BJ (cell line): ENCODE measurements at regions not wholly inside any gene's neighbourhood (a gene's known extent, or its start where the extent isn't known, plus 50 kb on each side); places are given as distances from the start of the nearest gene placed in this dataset.

Experiments used
- CTCF ChIA-PET: fragments of 350-600 bp; formaldehyde crosslinking; extraction: SDS; loops from one replicate; lab custom pipeline; 2021; ENCODE audit warnings: antibody characterized with exemption, inconsistent platforms; lab: Yijun Ruan, JAX
- POLR2A ChIA-PET: fragments of 300-600 bp; sonication (Branson Sonifier 250); formaldehyde crosslinking; extraction: SDS; loops from one replicate; lab custom pipeline; 2021; ENCODE audit warnings: antibody characterized with exemption; lab: Charles Lee
- DNase-seq: peaks from one replicate; pipeline ENCODE4 v3.0.0-alpha.2; 2011; ENCODE audit warnings: low read depth
- H3K27me3 ChIP-seq: 2 replicates; pipeline ENCODE4 v1.6.0; 2011; ENCODE audit warnings: low read length; ENCODE audit not compliant: control insufficient read depth, insufficient read depth
- H3K36me3 ChIP-seq: 2 replicates; pipeline ENCODE4 v1.5.1; 2011; ENCODE audit warnings: low read length; ENCODE audit not compliant: control insufficient read depth, insufficient read depth
- H3K4me3 ChIP-seq: 2 replicates; pipeline ENCODE4 v1.5.1; 2011; ENCODE audit warnings: low read depth, mild to moderate bottlenecking, control low read depth, low read length
- CTCF ChIP-seq: IDR thresholded peaks from 2 replicates; pipeline ENCODE4 v1.5.1; 2011; ENCODE audit warnings: low read depth, mild to moderate bottlenecking, control low read depth, inconsistent platforms, low read length, moderate library complexity; ENCODE audit not compliant: insufficient read depth

DNA sequence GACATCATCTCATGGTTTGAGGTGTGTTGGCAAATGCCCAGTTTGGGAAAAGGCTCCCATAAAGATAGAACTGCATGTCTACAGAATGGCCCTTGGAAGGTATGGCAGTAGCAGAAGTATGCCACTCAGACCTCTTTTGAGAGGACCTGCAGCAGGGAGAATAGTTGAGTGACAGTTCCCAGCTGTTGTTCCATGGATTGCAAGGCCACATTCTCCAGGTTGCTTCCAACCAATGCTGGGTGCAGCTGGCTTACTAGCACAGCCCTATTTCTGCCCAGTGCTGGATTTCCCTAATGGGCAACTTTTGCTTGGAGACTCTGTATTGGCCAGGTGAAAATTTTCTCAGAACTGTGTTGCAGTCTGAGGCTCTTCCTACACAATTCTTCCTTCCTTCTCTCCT, 266.2 kb downstream of the UTP18 start:
- no peak for TF ChIP-seq CTCF
- H3K27me3 ChIP-seq = no peaks in the 10 kb centered on the region
- POLR2A ChIA-PET = no interaction called here
- no peak overlapping the region for H3K4me3 ChIP-seq
- DNase-seq = no peak
- H3K36me3 ChIP-seq = no peaks in the 10 kb centered on the region
- CTCF ChIA-PET = interaction anchor here (1.1 kb wide), 1 partner anchor 9 kb away, joined by 4 read pairs; no protein-coding TSS in a partner anchor

DNA sequence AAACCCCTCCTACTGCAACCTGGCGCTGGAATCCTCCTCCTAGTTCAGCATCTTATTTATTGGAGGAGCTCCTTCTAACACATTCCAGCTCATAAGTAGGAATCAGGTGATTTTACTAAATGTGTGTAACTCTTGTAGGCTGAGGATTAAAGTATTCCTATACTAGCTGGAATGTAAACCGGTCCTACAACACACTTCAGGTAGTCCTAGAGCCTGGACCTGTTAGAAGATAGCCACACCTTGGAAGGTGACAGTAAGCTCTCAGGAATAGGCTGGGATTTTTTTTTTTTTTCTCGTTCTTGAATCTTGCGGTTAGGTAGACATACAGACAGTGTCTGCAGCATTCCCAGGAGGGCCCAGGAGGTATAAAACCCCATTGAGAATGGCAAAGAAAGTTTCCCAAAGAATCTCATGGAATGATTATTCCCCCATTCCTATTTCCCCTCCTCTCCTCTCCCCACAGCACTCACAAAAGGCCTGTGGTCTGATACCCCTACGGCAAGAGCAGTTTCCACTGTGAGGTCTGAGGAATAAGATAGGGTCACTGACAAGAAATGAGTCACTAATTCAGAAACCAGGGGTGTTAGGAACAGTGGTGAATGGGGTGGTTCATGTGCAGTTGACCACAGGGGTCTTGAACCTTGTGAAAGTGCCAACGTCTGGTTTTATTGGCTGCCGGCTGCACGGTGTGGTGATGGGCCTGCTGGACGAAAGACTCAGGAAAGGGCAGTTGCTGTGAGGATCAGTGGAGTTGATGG, 267.1 kb downstream of the UTP18 start:
- POLR2A ChIA-PET = no interaction called here
- TF ChIP-seq CTCF = no peak
- Histone ChIP-seq H3K36me3 (no peaks in the 10 kb centered on the region), H3K4me3 (no peak overlapping the region), H3K27me3 (no peaks in the 10 kb centered on the region)
- no peak for DNase-seq
- CTCF ChIA-PET = no interaction called here

DNA sequence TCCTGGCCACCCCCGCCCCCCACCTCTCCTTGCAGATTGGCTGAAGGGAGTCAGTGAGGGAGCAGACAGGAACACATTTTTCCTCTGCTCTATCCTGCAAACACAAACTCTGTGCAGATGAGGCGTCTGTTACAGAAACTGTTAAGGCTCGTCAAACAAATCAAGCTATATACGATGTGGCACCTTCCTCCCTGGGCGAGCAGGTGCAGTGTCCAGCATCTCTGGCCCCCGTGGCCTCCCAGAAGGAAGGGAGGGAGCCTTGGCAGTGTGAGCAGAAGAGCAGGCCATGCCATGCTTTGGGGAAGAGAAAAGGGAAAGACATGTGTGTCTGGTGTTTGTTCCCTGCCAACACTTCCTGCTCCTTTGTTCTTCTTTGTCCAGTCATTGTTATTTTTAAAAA, 267.8 kb downstream of the UTP18 start:
- POLR2A ChIA-PET = no interaction called here
- CTCF ChIA-PET = no interaction called here
- no peaks in the 10 kb centered on the region for H3K27me3 ChIP-seq
- no peak for DNase-seq
- no peak overlapping the region for H3K4me3 ChIP-seq
- H3K36me3 ChIP-seq = no peaks in the 10 kb centered on the region
- no peak for TF ChIP-seq CTCF

DNA sequence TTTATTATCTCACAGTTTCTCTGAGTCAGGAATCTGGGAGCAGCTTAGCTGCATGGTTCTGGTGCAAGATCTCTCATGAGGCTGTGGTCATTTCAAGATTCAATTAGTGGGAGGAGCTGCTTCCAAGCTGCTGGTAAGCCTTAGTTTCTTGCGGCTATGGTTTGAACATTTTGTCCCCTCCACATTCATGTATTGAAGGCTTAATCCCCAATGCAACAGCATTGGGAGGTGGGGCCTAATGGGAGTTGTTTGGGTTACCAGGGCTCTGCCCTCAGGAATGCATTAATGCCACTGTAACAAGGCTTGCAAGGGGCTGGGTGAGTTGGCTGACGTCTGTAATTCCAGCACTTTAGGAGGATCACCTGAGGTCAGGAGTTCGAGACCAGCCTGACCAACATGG, 272.9 kb downstream of the UTP18 start:
- H3K27me3 ChIP-seq = no peaks in the 10 kb centered on the region
- no peak overlapping the region for H3K4me3 ChIP-seq
- POLR2A ChIA-PET = no interaction called here

DNA sequence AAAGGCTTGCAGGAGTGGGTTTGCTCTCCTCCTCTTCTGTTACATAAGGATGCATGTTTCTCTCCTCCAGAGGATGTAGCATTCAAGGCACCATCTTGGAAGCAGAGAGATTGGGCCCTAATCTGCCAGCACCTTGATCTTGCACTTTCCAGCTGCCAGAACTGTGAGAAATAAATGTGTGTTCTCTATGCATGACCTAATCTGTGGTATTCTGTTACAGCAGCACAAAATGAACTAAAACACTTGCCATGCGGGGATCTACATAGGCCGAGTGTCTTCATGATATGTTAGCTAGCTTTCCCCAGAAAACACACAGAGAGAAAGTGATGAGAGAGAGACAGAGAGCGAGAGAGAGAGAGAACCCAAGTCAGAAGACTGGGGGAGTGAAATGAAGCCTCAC, 273.5 kb downstream of the UTP18 start:
- Histone ChIP-seq H3K27me3 (no peaks in the 10 kb centered on the region), H3K36me3 (no peaks in the 10 kb centered on the region), H3K4me3 (no peak overlapping the region)
- POLR2A ChIA-PET = no interaction called here
- TF ChIP-seq CTCF = no peak
- CTCF ChIA-PET = interaction anchor here (0.7 to 1.6 kb wide), 2 partner anchors 13 to 234 kb away, joined by 3 to 8 read pairs; no protein-coding TSS in a partner anchor
- no peak for DNase-seq

More for the DNA sequence above, 272.9 kb downstream of the UTP18 start:
- TF ChIP-seq CTCF = no peak
- no peaks in the 10 kb centered on the region for H3K36me3 ChIP-seq
- CTCF ChIA-PET = interaction anchor here (1.3 to 1.6 kb wide), 2 partner anchors 162 to 234 kb away, joined by 3 to 8 read pairs; no protein-coding TSS in a partner anchor
- no peak for DNase-seq
